ENCODE measurements at regions not wholly inside any gene's neighbourhood (a gene's known extent, or its start where the extent isn't known, plus 50 kb on each side); places are given as distances from the start of the nearest gene placed in this dataset.

- Histone ChIP-seq H3K4me1 (no peaks in the 10 kb centered on the region), H3K9me3 (replicated peaks) (no peaks in the 10 kb centered on the region), H3K4me3 (no peak overlapping the region), H3K27me3 (ENCODE audit: low read depth) (no peaks in the 10 kb centered on the region), H3K27ac (replicated peaks) (no peak overlapping the region), H3K36me3 (no peaks in the 10 kb centered on the region)
- DNase-seq = no peak
- TF ChIP-seq CTCF (IDR thresholded peaks at IDR 0.05; ENCODE audit: borderline replicate concordance) = no peak
- intact Hi-C loops (cut with micrococcal nuclease) = no loop called here
Measured at GRCh38 chr3:159146856-159147435, 345.1 kb downstream of the MFSD1 start.

- Histone ChIP-seq H3K36me3 (no peaks in the 10 kb centered on the region), H3K27me3 (ENCODE audit: low read depth) (no peaks in the 10 kb centered on the region), H3K9me3 (replicated peaks) (no peaks in the 10 kb centered on the region), H3K4me3 (no peak overlapping the region), H3K4me1 (no peaks in the 10 kb centered on the region), H3K27ac (replicated peaks) (no peak overlapping the region)
- intact Hi-C loops (cut with micrococcal nuclease) = no loop called here
- no peak for TF ChIP-seq CTCF (IDR thresholded peaks at IDR 0.05; ENCODE audit: borderline replicate concordance)
- DNase-seq = no peak
Measured at GRCh38 chr3:159147813-159148212, 346.0 kb downstream of the MFSD1 start.

DNA sequence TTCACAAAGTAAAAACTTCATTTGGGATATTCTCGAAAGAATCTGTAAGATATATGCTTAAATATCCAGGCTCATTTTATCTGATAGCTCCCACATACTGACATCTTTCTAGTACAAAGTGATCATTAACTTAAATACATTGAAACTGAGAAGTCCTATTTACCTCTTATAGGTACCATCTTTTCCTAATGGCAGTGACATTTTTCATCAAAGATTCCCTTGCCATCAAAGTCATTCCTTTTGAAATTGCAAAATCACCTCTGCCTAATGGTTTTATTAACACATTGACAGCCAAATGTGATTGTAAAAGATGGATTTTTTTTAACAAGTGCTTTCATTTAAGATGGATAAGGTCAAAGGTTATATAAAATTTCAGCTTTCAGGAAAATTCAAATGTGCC is 346.6 kb downstream of the MFSD1 start:
- intact Hi-C loops (cut with micrococcal nuclease) = no loop called here
- no peak for TF ChIP-seq CTCF (IDR thresholded peaks at IDR 0.05; ENCODE audit: borderline replicate concordance)
- no peaks in the 10 kb centered on the region for H3K27me3 ChIP-seq (ENCODE audit: low read depth)
- H3K4me3 ChIP-seq = no peak overlapping the region
- no peaks in the 10 kb centered on the region for H3K9me3 ChIP-seq (replicated peaks)
- no peak for DNase-seq
- H3K27ac ChIP-seq (replicated peaks) = no peak overlapping the region
- no peaks in the 10 kb centered on the region for H3K4me1 ChIP-seq
- no peaks in the 10 kb centered on the region for H3K36me3 ChIP-seq

- H3K4me1 ChIP-seq = no peaks in the 10 kb centered on the region
- DNase-seq = no peak
- TF ChIP-seq CTCF (IDR thresholded peaks at IDR 0.05; ENCODE audit: borderline replicate concordance) = no peak
- H3K36me3 ChIP-seq = no peaks in the 10 kb centered on the region
- intact Hi-C loops (cut with micrococcal nuclease) = no loop called here
- no peaks in the 10 kb centered on the region for H3K9me3 ChIP-seq (replicated peaks)
- no peaks in the 10 kb centered on the region for H3K27me3 ChIP-seq (ENCODE audit: low read depth)
- H3K4me3 ChIP-seq = no peak overlapping the region
- H3K27ac ChIP-seq (replicated peaks) = no peak overlapping the region
Measured at GRCh38 chr3:159149131-159149530, 347.3 kb downstream of the MFSD1 start.

DNA sequence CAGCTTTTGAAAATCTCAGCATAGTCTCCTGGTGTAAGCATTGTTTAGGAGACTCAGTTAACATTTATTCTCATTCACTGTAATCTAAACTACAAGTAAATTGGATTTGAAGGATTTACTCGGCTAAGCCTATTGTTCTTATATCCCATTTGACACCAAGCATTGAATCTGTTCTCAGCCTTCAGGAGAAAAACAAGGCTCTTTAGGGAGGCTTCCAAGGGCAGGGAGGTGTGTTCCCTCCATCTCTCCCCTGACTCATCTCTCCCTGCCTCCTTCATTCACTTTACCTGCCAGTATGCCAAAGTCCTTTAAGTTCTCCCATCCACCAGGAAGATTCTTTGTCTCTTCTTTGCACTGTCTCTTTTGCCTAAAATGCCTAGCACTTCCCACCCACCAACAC is 347.8 kb downstream of the MFSD1 start:
- TF ChIP-seq CTCF (IDR thresholded peaks at IDR 0.05; ENCODE audit: borderline replicate concordance) = no peak

More for the DNA sequence above, 347.8 kb downstream of the MFSD1 start:
- Histone ChIP-seq H3K36me3 (no peaks in the 10 kb centered on the region), H3K4me1 (no peaks in the 10 kb centered on the region), H3K4me3 (no peak overlapping the region), H3K27ac (replicated peaks) (no peak overlapping the region), H3K9me3 (replicated peaks) (no peaks in the 10 kb centered on the region), H3K27me3 (ENCODE audit: low read depth) (no peaks in the 10 kb centered on the region)
- DNase-seq = no peak
- intact Hi-C loops (cut with micrococcal nuclease) = no loop called here
